Fibroblast of lung (primary cell): ENCODE measurements at regions not wholly inside any gene's neighbourhood (a gene's known extent, or its start where the extent isn't known, plus 50 kb on each side); places are given as distances from the start of the nearest gene placed in this dataset.

Source experiments
- CTCF ChIP-seq, 2 donors: IDR thresholded peaks in 1 of 2; conservative IDR thresholded peaks in 1 of 2; 1 replicate in 1 of 2; 2 replicates in 1 of 2; pipeline ENCODE4 v1.5.1; 2011 to 2012; ENCODE audit warnings: low read length in 2 of 2, control low read depth in 1 of 2, inconsistent platforms in 1 of 2, low read depth in 1 of 2, mild to moderate bottlenecking in 1 of 2
- EZH2 ChIP-seq: IDR thresholded peaks from 2 replicates; pipeline ENCODE4 v1.5.1; 2012; ENCODE audit warnings: low read length, control low read depth, mild to moderate bottlenecking; ENCODE audit errors: missing control alignments

GRCh38 chr10:57288754-57289153, 927.7 kb upstream of the ZWINT start:
- TF ChIP-seq CTCF (conservative IDR thresholded peaks at IDR 0.05 in 1 of 2, IDR thresholded peaks at IDR 0.05 in 1 of 2; ENCODE audit: low read depth in 1 of 2, low read length in 2 of 2) = no peak
- TF ChIP-seq EZH2 = no peak
